ENCODE measurements at regions not wholly inside any gene's neighbourhood (a gene's known extent, or its start where the extent isn't known, plus 50 kb on each side); places are given as distances from the start of the nearest gene placed in this dataset.
A peak's percentile ranks its signal among the peaks of the same experiment; 100 is the strongest.

DNA sequence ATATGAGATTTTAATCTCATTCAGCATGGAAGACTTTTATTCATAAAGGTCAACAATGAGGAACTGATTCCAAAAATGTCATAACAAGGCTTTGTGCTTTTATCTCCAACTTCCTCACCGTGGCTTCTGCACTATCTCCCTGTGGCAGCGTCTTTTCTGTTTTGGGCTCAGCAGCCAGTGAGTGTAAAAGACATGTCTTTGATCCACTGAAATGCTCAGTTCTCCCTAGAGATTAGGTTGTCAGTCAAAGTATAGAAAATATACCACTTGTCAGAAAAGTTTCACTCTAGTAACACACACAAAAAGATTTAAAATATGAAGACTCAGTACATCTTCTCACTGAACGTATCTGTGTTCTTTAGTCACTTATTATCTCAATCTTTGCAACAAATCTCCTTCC is 901.8 kb upstream of the ZWINT start:
- Histone ChIP-seq H2BK12ac (ENCODE audit: low read length) (no peak overlapping the region), H3K4me2 (ENCODE audit: low read length) (no peak overlapping the region), H3K79me1 (ENCODE audit: low read length) (no peaks in the 10 kb centered on the region), H3K4me3 (ENCODE audit: low read depth, low read length) (no peak overlapping the region), H2AK5ac (ENCODE audit: low read length) (no peak overlapping the region), H2AFZ (ENCODE audit: insufficient read depth, low read length, poor library complexity) (no peak overlapping the region), H4K12ac (ENCODE audit: low read depth, low read length) (no peak overlapping the region), H3K4me1 (ENCODE audit: control insufficient read depth in 1 of 2, insufficient read depth in 2 of 2, low read length in 2 of 2) (no peaks in the 10 kb centered on the region), H3K23ac (ENCODE audit: low read length) (no peak overlapping the region), H3K9ac (ENCODE audit: low read length) (no peak overlapping the region), H2BK120ac (ENCODE audit: insufficient read depth, low read length, poor library complexity) (no peak overlapping the region), H3K18ac (ENCODE audit: low read length) (no peak overlapping the region), H3K27me3 (ENCODE audit: insufficient read depth, low read length) (no peaks in the 10 kb centered on the region), H3K27ac (ENCODE audit: low read depth, low read length) (no peak overlapping the region), H3K36me3 (ENCODE audit: control insufficient read depth in 1 of 2, insufficient read depth in 2 of 2, low read length in 2 of 2) (no peaks in the 10 kb centered on the region), H4K8ac (ENCODE audit: low read depth, low read length) (no peak overlapping the region), H3K9me3 (ENCODE audit: insufficient read depth, low read depth, low read length) (no peaks in the 10 kb centered on the region), H3K4ac (ENCODE audit: low read depth, low read length) (no peak overlapping the region), H4K91ac (ENCODE audit: low read depth, low read length) (no peak overlapping the region), H3K79me2 (ENCODE audit: control insufficient read depth, insufficient read depth, low read length, poor library complexity) (no peaks in the 10 kb centered on the region), H3K14ac (ENCODE audit: low read length) (no peak overlapping the region), H2BK5ac (ENCODE audit: low read depth, low read length, poor library complexity) (no peak overlapping the region)
- DNase-seq = peak in 1 of 2 donors; percentile 14
- WGBS (ENCODE audit: extremely low coverage, insufficient coverage, insufficient read length) = no CpG with 5 or more reads among the region's 3 CpGs

DNA sequence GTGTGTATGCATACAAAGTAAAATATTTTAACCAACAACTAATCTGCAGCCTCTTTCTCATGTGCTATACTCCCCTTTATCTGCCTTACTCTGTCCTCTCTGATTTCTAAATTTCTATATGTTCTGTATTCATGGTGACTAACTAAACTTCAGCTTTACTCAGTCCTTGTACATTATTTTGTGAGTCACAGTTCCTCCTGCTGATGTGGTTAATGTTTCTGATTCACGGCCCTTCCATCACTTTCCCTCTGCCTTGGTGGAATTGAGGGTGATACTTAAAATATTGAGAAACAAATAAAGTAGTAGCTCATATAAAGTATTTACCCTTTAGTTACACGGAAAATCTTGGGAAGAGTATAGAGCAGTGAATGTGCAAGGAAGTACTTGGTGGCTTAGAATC is 899.1 kb upstream of the ZWINT start:
- Histone ChIP-seq H3K4me1 (ENCODE audit: control insufficient read depth in 1 of 2, insufficient read depth in 2 of 2, low read length in 2 of 2) (no peaks in the 10 kb centered on the region), H4K91ac (ENCODE audit: low read depth, low read length) (no peak overlapping the region), H3K4ac (ENCODE audit: low read depth, low read length) (no peak overlapping the region), H2AFZ (ENCODE audit: insufficient read depth, low read length, poor library complexity) (no peak overlapping the region), H3K4me3 (ENCODE audit: low read depth, low read length) (no peak overlapping the region), H3K4me2 (ENCODE audit: low read length) (no peak overlapping the region), H3K36me3 (ENCODE audit: control insufficient read depth in 1 of 2, insufficient read depth in 2 of 2, low read length in 2 of 2) (no peaks in the 10 kb centered on the region), H2AK5ac (ENCODE audit: low read length) (no peak overlapping the region), H3K79me1 (ENCODE audit: low read length) (no peaks in the 10 kb centered on the region), H4K12ac (ENCODE audit: low read depth, low read length) (no peak overlapping the region), H3K14ac (ENCODE audit: low read length) (no peak overlapping the region), H2BK12ac (ENCODE audit: low read length) (no peak overlapping the region), H4K8ac (ENCODE audit: low read depth, low read length) (no peak overlapping the region), H3K23ac (ENCODE audit: low read length) (no peak overlapping the region), H2BK5ac (ENCODE audit: low read depth, low read length, poor library complexity) (no peak overlapping the region), H3K18ac (ENCODE audit: low read length) (no peak overlapping the region), H3K27me3 (ENCODE audit: insufficient read depth, low read length) (no peaks in the 10 kb centered on the region), H3K79me2 (ENCODE audit: control insufficient read depth, insufficient read depth, low read length, poor library complexity) (no peaks in the 10 kb centered on the region), H3K27ac (ENCODE audit: low read depth, low read length) (no peak overlapping the region), H2BK120ac (ENCODE audit: insufficient read depth, low read length, poor library complexity) (no peak overlapping the region), H3K9me3 (ENCODE audit: insufficient read depth, low read depth, low read length) (no peaks in the 10 kb centered on the region), H3K9ac (ENCODE audit: low read length) (no peak overlapping the region)
- no CpG with 5 or more reads among the region's 2 CpGs for WGBS (ENCODE audit: extremely low coverage, insufficient coverage, insufficient read length)
- no peak for DNase-seq

GRCh38 chr10:57249615-57250281 is 888.7 kb upstream of the ZWINT start:
- no CpG with 5 or more reads among the region's 32 CpGs for WGBS (ENCODE audit: extremely low coverage, insufficient coverage, insufficient read length)
- Histone ChIP-seq H2BK5ac (ENCODE audit: low read depth, low read length, poor library complexity) (no peak overlapping the region), H3K9me3 (ENCODE audit: insufficient read depth, low read depth, low read length) (no peaks in the 10 kb centered on the region)

DNA sequence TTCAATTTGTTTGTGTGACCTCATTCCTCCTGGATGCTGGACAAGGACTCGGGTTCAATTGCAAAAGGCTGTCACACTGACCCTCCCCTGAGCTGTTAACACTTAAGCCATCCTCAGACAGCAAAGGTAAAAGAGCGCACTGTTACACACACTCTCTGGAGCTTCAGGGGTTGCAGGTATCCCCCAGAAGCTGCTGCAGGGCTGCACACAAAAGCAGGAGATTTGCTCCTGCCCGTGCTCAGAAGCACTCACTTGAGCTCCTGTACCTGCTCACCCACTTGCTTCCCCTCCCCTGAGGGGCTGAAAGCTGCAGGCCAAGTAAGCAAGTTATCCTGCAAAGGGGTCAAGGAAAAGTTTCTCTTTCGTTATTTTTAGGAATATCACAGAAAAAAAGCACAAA is 886.2 kb upstream of the ZWINT start:
- Histone ChIP-seq H3K79me1 (ENCODE audit: low read length) (no peaks in the 10 kb centered on the region), H4K12ac (ENCODE audit: low read depth, low read length) (no peak overlapping the region), H2AFZ (ENCODE audit: insufficient read depth, low read length, poor library complexity) (no peak overlapping the region), H3K79me2 (ENCODE audit: control insufficient read depth, insufficient read depth, low read length, poor library complexity) (no peaks in the 10 kb centered on the region), H3K18ac (ENCODE audit: low read length) (no peak overlapping the region), H3K27ac (ENCODE audit: low read depth, low read length) (no peak overlapping the region), H3K23ac (ENCODE audit: low read length) (no peak overlapping the region), H2BK120ac (ENCODE audit: insufficient read depth, low read length, poor library complexity) (no peak overlapping the region), H3K14ac (ENCODE audit: low read length) (no peak overlapping the region), H3K4ac (ENCODE audit: low read depth, low read length) (no peak overlapping the region), H3K27me3 (ENCODE audit: insufficient read depth, low read length) (no peaks in the 10 kb centered on the region), H2BK5ac (ENCODE audit: low read depth, low read length, poor library complexity) (no peak overlapping the region), H3K9me3 (ENCODE audit: insufficient read depth, low read depth, low read length) (no peaks in the 10 kb centered on the region), H2BK12ac (ENCODE audit: low read length) (no peak overlapping the region), H4K91ac (ENCODE audit: low read depth, low read length) (no peak overlapping the region), H3K4me2 (ENCODE audit: low read length) (no peak overlapping the region), H3K4me3 (ENCODE audit: low read depth, low read length) (no peak overlapping the region), H3K4me1 (ENCODE audit: control insufficient read depth in 1 of 2, insufficient read depth in 2 of 2, low read length in 2 of 2) (no peaks in the 10 kb centered on the region), H3K36me3 (ENCODE audit: control insufficient read depth in 1 of 2, insufficient read depth in 2 of 2, low read length in 2 of 2) (no peaks in the 10 kb centered on the region), H4K8ac (ENCODE audit: low read depth, low read length) (no peak overlapping the region), H3K9ac (ENCODE audit: low read length) (no peak overlapping the region), H2AK5ac (ENCODE audit: low read length) (no peak overlapping the region)
- WGBS (ENCODE audit: extremely low coverage, insufficient coverage, insufficient read length) = no CpG with 5 or more reads among the region's 4 CpGs
- DNase-seq = no peak

More at GRCh38 chr10:57249615-57250281, 888.7 kb upstream of the ZWINT start:
- H3K18ac ChIP-seq (ENCODE audit: low read length) = no peak overlapping the region
- no peak overlapping the region for H2AFZ ChIP-seq (ENCODE audit: insufficient read depth, low read length, poor library complexity)
- no peak overlapping the region for H3K27ac ChIP-seq (ENCODE audit: low read depth, low read length)
- H3K9ac ChIP-seq (ENCODE audit: low read length) = no peak overlapping the region
- no peak overlapping the region for H2BK120ac ChIP-seq (ENCODE audit: insufficient read depth, low read length, poor library complexity)
- no peak overlapping the region for H3K4me2 ChIP-seq (ENCODE audit: low read length)
- no peaks in the 10 kb centered on the region for H3K79me2 ChIP-seq (ENCODE audit: control insufficient read depth, insufficient read depth, low read length, poor library complexity)
- H4K91ac ChIP-seq (ENCODE audit: low read depth, low read length) = no peak overlapping the region
- no peak overlapping the region for H3K4ac ChIP-seq (ENCODE audit: low read depth, low read length)
- H3K23ac ChIP-seq (ENCODE audit: low read length) = no peak overlapping the region
- H3K27me3 ChIP-seq (ENCODE audit: insufficient read depth, low read length) = no peaks in the 10 kb centered on the region
- DNase-seq = no peak
- H2BK12ac ChIP-seq (ENCODE audit: low read length) = no peak overlapping the region
- H3K14ac ChIP-seq (ENCODE audit: low read length) = no peak overlapping the region
- H3K36me3 ChIP-seq (ENCODE audit: control insufficient read depth in 1 of 2, insufficient read depth in 2 of 2, low read length in 2 of 2) = no peaks in the 10 kb centered on the region
- H4K12ac ChIP-seq (ENCODE audit: low read depth, low read length) = no peak overlapping the region
- no peak overlapping the region for H4K8ac ChIP-seq (ENCODE audit: low read depth, low read length)
- H3K4me3 ChIP-seq (ENCODE audit: low read depth, low read length) = no peak overlapping the region
- no peaks in the 10 kb centered on the region for H3K4me1 ChIP-seq (ENCODE audit: control insufficient read depth in 1 of 2, insufficient read depth in 2 of 2, low read length in 2 of 2)
- H2AK5ac ChIP-seq (ENCODE audit: low read length) = no peak overlapping the region
- H3K79me1 ChIP-seq (ENCODE audit: low read length) = no peaks in the 10 kb centered on the region

Measured in trophoblast cell (in vitro differentiated cells and primary cell).